ENCODE measurements at regions not wholly inside any gene's neighbourhood (a gene's known extent, or its start where the extent isn't known, plus 50 kb on each side); places are given as distances from the start of the nearest gene placed in this dataset.

- H3K27ac ChIP-seq, result no peak overlapping the region
- intact Hi-C loops (cut with DNase I), result no loop called here
- H3K4me1 ChIP-seq (ENCODE audit: insufficient read depth), result peaks cover 5% of the 10 kb centered on the region
- TF ChIP-seq POLR2A (IDR thresholded peaks at IDR 0.05) (no peak), CTCF (IDR thresholded peaks at IDR 0.05) (no peak), EP300 (IDR thresholded peaks at IDR 0.05) (no peak)
- H3K27me3 ChIP-seq, result no peaks in the 10 kb centered on the region
- no peak overlapping the region for H3K4me3 ChIP-seq
- H3K9me3 ChIP-seq, result no peaks in the 10 kb centered on the region
- 21 to 36% (median 29%) methylated on average over 1 of the region's 1 CpG for WGBS, 3 donors
- no peaks in the 10 kb centered on the region for H3K36me3 ChIP-seq
- DNase-seq, result no peak
These were observed 188.3 kb upstream of the MARCKS start for GRCh38 chr6:113668641-113669408.

- 26 to 45% (median 43%) methylated on average over 2 of the region's 2 CpGs for WGBS, 3 donors
- H3K27ac ChIP-seq, result no peak overlapping the region
- no peak for TF ChIP-seq EP300 (IDR thresholded peaks at IDR 0.05)
- TF ChIP-seq CTCF (IDR thresholded peaks at IDR 0.05), result no peak
- no peak for TF ChIP-seq POLR2A (IDR thresholded peaks at IDR 0.05)
- H3K27me3 ChIP-seq, result no peaks in the 10 kb centered on the region
- no peaks in the 10 kb centered on the region for H3K36me3 ChIP-seq
- H3K9me3 ChIP-seq, result no peaks in the 10 kb centered on the region
- DNase-seq, result no peak
- H3K4me3 ChIP-seq, result no peak overlapping the region
- intact Hi-C loops (cut with DNase I), result no loop called here
- H3K4me1 ChIP-seq (ENCODE audit: insufficient read depth), result peaks cover 5% of the 10 kb centered on the region
These were observed 187.5 kb upstream of the MARCKS start for GRCh38 chr6:113669606-113670005.

- no peaks in the 10 kb centered on the region for H3K27me3 ChIP-seq
- H3K9me3 ChIP-seq, result no peaks in the 10 kb centered on the region
- peaks cover 5% of the 10 kb centered on the region for H3K4me1 ChIP-seq (ENCODE audit: insufficient read depth)
- intact Hi-C loops (cut with DNase I), result no loop called here
- WGBS, 3 donors, result 56 to 67% (median 59%) methylated on average over 1 of the region's 1 CpG
- no peak for DNase-seq
- no peak overlapping the region for H3K4me3 ChIP-seq
- TF ChIP-seq CTCF (IDR thresholded peaks at IDR 0.05) (no peak), POLR2A (IDR thresholded peaks at IDR 0.05) (no peak), EP300 (IDR thresholded peaks at IDR 0.05) (no peak)
- no peaks in the 10 kb centered on the region for H3K36me3 ChIP-seq
- H3K27ac ChIP-seq, result no peak overlapping the region
These were observed 185.7 kb upstream of the MARCKS start for GRCh38 chr6:113671421-113671820.

- intact Hi-C loops (cut with DNase I), result no loop called here
- 11 to 16% (median 13%) methylated on average over 8 of the region's 8 CpGs for WGBS, 3 donors
- peaks cover 5% of the 10 kb centered on the region for H3K4me1 ChIP-seq (ENCODE audit: insufficient read depth)
These were observed 184.5 kb upstream of the MARCKS start for GRCh38 chr6:113672491-113673149.

More at GRCh38 chr6:113672491-113673149, 184.5 kb upstream of the MARCKS start:
- Histone ChIP-seq H3K4me3 (peak overlapping the region; percentile 13), H3K27me3 (no peaks in the 10 kb centered on the region), H3K9me3 (no peaks in the 10 kb centered on the region), H3K27ac (no peak overlapping the region), H3K36me3 (no peaks in the 10 kb centered on the region)
- TF ChIP-seq EP300 (IDR thresholded peaks at IDR 0.05) (no peak), POLR2A (IDR thresholded peaks at IDR 0.05) (no peak), CTCF (IDR thresholded peaks at IDR 0.05) (no peak)
- DNase-seq, result peak; percentile 23 to 63 (median 35)

Measured in ovary (tissue), 7 donors.